HEK293 (cell line): ENCODE measurements at regions not wholly inside any gene's neighbourhood (a gene's known extent, or its start where the extent isn't known, plus 50 kb on each side); places are given as distances from the start of the nearest gene placed in this dataset.

Source experiments
- CTCF ChIA-PET: fragments of 350-600 bp; formaldehyde crosslinking; extraction: SDS; loops from one replicate; lab custom pipeline; 2021; ENCODE audit warnings: antibody characterized with exemption; lab: Yijun Ruan, JAX
- POLR2A ChIA-PET: fragments of 300-600 bp; formaldehyde crosslinking; extraction: SDS; loops from one replicate; lab custom pipeline; 2020; ENCODE audit warnings: antibody characterized with exemption, inconsistent platforms; lab: Yijun Ruan, JAX
- H3K27ac ChIP-seq: fragments of 200-500 bp; sonication (Bioruptor generic); 2 replicates; pipeline ENCODE4 v1.5.1; 2014; ENCODE audit warnings: low read depth, low read length, control low read depth, inconsistent platforms; ENCODE audit errors: extremely low read depth
- H3K36me3 ChIP-seq, 2 experiments: fragments of 200-500 bp in 1 of 2; sonication (Bioruptor generic) in 1 of 2; 1 replicate in 1 of 2; 2 replicates in 1 of 2; pipeline ENCODE4 v1.5.1; 2014 to 2017; ENCODE audit warnings: inconsistent platforms in 2 of 2, low read length in 2 of 2; ENCODE audit not compliant: control insufficient read depth in 2 of 2, insufficient read depth in 1 of 2
- H3K4me1 ChIP-seq: fragments of 200-500 bp; sonication (Bioruptor generic); 2 replicates; pipeline ENCODE4 v1.5.1; 2014; ENCODE audit warnings: mild to moderate bottlenecking, low read length, inconsistent platforms; ENCODE audit not compliant: control insufficient read depth, insufficient read depth
- H3K4me3 ChIP-seq: 2 replicates; pipeline ENCODE4 v1.5.1; 2011; ENCODE audit warnings: low read depth, mild to moderate bottlenecking, control low read depth, low read length, moderate library complexity
- H3K9me3 ChIP-seq: fragments of 200-500 bp; sonication (Bioruptor generic); 2 replicates; pipeline ENCODE4 v1.5.1; 2014; ENCODE audit warnings: low read depth, low read length, inconsistent platforms; ENCODE audit not compliant: control insufficient read depth, insufficient read depth
- ATF2 ChIP-seq: fragments of 450-650 bp; formaldehyde crosslinking; IDR thresholded peaks from 2 replicates; pipeline ENCODE4 v1.5.1; 2016; ENCODE audit warnings: missing biosample characterization, missing genetic modification characterization, low read depth
- GLI2 ChIP-seq: fragments of 450-650 bp; formaldehyde crosslinking; IDR thresholded peaks from 2 replicates; pipeline ENCODE4; 2017; ENCODE audit warnings: missing biosample characterization, missing genetic modification characterization, low read depth, borderline replicate concordance
- OSR2 ChIP-seq: fragments of 450-650 bp; formaldehyde crosslinking; IDR thresholded peaks from 2 replicates; pipeline ENCODE4 v1.5.1; 2016; ENCODE audit warnings: missing biosample characterization, missing genetic modification characterization
- SP2 ChIP-seq: fragments of 450-650 bp; formaldehyde crosslinking; IDR thresholded peaks from 2 replicates; pipeline ENCODE4 v1.5.1; 2016; ENCODE audit warnings: missing biosample characterization, missing genetic modification characterization
- ZBTB21 ChIP-seq: fragments of 450-650 bp; formaldehyde crosslinking; IDR thresholded peaks from 2 replicates; pipeline ENCODE4 v1.5.1; 2017; ENCODE audit warnings: missing biosample characterization, missing genetic modification characterization
- ZFHX2 ChIP-seq: fragments of 450-650 bp; formaldehyde crosslinking; conservative IDR thresholded peaks from 2 replicates; pipeline ENCODE4 v1.5.1; 2016; ENCODE audit warnings: missing biosample characterization, missing genetic modification characterization
- ZNF114 ChIP-seq: fragments of 450-650 bp; formaldehyde crosslinking; IDR thresholded peaks from 2 replicates; pipeline ENCODE4 v1.5.0; 2017; ENCODE audit warnings: missing biosample characterization, missing genetic modification characterization
- ZNF138 ChIP-seq: fragments of 450-650 bp; formaldehyde crosslinking; IDR thresholded peaks from 2 replicates; pipeline ENCODE4 v1.5.1; 2016; ENCODE audit warnings: missing biosample characterization, missing genetic modification characterization, borderline replicate concordance
- ZNF16 ChIP-seq: fragments of 450-650 bp; formaldehyde crosslinking; IDR thresholded peaks from 2 replicates; pipeline ENCODE4 v1.5.1; 2016; ENCODE audit warnings: low read depth, missing biosample characterization, missing genetic modification characterization
- ZNF211 ChIP-seq: fragments of 450-650 bp; formaldehyde crosslinking; IDR thresholded peaks from 2 replicates; pipeline ENCODE4 v1.5.1; 2016; ENCODE audit warnings: low read depth, missing biosample characterization, missing genetic modification characterization
- ZNF280C ChIP-seq: fragments of 450-650 bp; formaldehyde crosslinking; IDR thresholded peaks from 2 replicates; pipeline ENCODE4 v1.5.1; 2016; ENCODE audit warnings: missing biosample characterization, missing genetic modification characterization
- ZNF280D ChIP-seq: fragments of 450-650 bp; formaldehyde crosslinking; IDR thresholded peaks from 2 replicates; pipeline ENCODE4 v1.5.1; 2016; ENCODE audit warnings: missing biosample characterization, missing genetic modification characterization
- ZNF350 ChIP-seq: fragments of 450-650 bp; formaldehyde crosslinking; IDR thresholded peaks from 2 replicates; pipeline ENCODE4 v1.5.0; 2017; ENCODE audit warnings: missing biosample characterization, mild to moderate bottlenecking, missing genetic modification characterization
- ZNF354C ChIP-seq: fragments of 450-650 bp; formaldehyde crosslinking; IDR thresholded peaks from 2 replicates; pipeline ENCODE4 v1.5.1; 2016; ENCODE audit warnings: missing biosample characterization, missing genetic modification characterization, low read depth, borderline replicate concordance
- ZNF416 ChIP-seq: fragments of 450-650 bp; formaldehyde crosslinking; IDR thresholded peaks from 2 replicates; pipeline ENCODE4 v1.5.1; 2016; ENCODE audit warnings: missing biosample characterization, missing genetic modification characterization
- ZNF701 ChIP-seq: fragments of 450-650 bp; formaldehyde crosslinking; IDR thresholded peaks from 2 replicates; pipeline ENCODE4 v1.5.1; 2016; ENCODE audit warnings: missing biosample characterization, missing genetic modification characterization
- ZNF747 ChIP-seq: fragments of 450-650 bp; formaldehyde crosslinking; IDR thresholded peaks from 2 replicates; pipeline ENCODE4 v1.5.1; 2016; ENCODE audit warnings: missing biosample characterization, missing genetic modification characterization
- ZNF76 ChIP-seq: fragments of 450-650 bp; formaldehyde crosslinking; IDR thresholded peaks from 2 replicates; pipeline ENCODE4; 2016; ENCODE audit warnings: low read depth, missing biosample characterization, missing genetic modification characterization, borderline replicate concordance
- ZNF792 ChIP-seq: fragments of 450-650 bp; formaldehyde crosslinking; IDR thresholded peaks from 2 replicates; pipeline ENCODE4 v1.5.1; 2016; ENCODE audit warnings: missing biosample characterization, missing genetic modification characterization
- ZNF830 ChIP-seq: fragments of 450-650 bp; IDR thresholded peaks from 2 replicates; pipeline ENCODE4 v1.5.0; 2018; ENCODE audit warnings: missing biosample characterization, missing genetic modification characterization, low read depth, mild to moderate bottlenecking, moderate library complexity
- ZNF843 ChIP-seq: fragments of 450-650 bp; formaldehyde crosslinking; IDR thresholded peaks from 2 replicates; pipeline ENCODE4 v1.5.1; 2016; ENCODE audit warnings: missing biosample characterization, missing genetic modification characterization
- TF ChIP-seq, protein P1 (sequence below): fragments of 450-650 bp; formaldehyde crosslinking; IDR thresholded peaks from 2 replicates; pipeline ENCODE4 v1.5.0; 2017; ENCODE audit warnings: missing biosample characterization, missing genetic modification characterization, borderline replicate concordance
- TF ChIP-seq, protein P2 (sequence below): fragments of 450-650 bp; formaldehyde crosslinking; IDR thresholded peaks from 2 replicates; pipeline ENCODE4 v1.5.1; 2016; ENCODE audit warnings: missing biosample characterization, missing genetic modification characterization
- TF ChIP-seq, protein P3 (sequence below): fragments of 450-650 bp; formaldehyde crosslinking; IDR thresholded peaks from 2 replicates; pipeline ENCODE4 v1.5.1; 2016; ENCODE audit warnings: missing biosample characterization, missing genetic modification characterization

- TF ChIP-seq, protein P1, sequence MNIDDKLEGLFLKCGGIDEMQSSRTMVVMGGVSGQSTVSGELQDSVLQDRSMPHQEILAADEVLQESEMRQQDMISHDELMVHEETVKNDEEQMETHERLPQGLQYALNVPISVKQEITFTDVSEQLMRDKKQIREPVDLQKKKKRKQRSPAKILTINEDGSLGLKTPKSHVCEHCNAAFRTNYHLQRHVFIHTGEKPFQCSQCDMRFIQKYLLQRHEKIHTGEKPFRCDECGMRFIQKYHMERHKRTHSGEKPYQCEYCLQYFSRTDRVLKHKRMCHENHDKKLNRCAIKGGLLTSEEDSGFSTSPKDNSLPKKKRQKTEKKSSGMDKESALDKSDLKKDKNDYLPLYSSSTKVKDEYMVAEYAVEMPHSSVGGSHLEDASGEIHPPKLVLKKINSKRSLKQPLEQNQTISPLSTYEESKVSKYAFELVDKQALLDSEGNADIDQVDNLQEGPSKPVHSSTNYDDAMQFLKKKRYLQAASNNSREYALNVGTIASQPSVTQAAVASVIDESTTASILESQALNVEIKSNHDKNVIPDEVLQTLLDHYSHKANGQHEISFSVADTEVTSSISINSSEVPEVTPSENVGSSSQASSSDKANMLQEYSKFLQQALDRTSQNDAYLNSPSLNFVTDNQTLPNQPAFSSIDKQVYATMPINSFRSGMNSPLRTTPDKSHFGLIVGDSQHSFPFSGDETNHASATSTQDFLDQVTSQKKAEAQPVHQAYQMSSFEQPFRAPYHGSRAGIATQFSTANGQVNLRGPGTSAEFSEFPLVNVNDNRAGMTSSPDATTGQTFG (tag by site-specific recombination), result no peak
- TF ChIP-seq ZBTB21 (tag by site-specific recombination) (no peak), ATF2 (tag by site-specific recombination) (no peak)
- TF ChIP-seq, protein P2, sequence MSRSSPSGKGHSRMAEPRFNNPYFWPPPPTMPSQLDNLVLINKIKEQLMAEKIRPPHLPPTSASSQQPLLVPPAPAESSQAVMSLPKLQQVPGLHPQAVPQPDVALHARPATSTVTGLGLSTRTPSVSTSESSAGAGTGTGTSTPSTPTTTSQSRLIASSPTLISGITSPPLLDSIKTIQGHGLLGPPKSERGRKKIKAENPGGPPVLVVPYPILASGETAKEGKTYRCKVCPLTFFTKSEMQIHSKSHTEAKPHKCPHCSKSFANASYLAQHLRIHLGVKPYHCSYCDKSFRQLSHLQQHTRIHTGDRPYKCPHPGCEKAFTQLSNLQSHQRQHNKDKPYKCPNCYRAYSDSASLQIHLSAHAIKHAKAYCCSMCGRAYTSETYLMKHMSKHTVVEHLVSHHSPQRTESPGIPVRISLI (tag by site-specific recombination), result no peak
Observed at GRCh38 chrX:966396-967070, 245.9 kb downstream of the CRLF2 start (continued).

DNA sequence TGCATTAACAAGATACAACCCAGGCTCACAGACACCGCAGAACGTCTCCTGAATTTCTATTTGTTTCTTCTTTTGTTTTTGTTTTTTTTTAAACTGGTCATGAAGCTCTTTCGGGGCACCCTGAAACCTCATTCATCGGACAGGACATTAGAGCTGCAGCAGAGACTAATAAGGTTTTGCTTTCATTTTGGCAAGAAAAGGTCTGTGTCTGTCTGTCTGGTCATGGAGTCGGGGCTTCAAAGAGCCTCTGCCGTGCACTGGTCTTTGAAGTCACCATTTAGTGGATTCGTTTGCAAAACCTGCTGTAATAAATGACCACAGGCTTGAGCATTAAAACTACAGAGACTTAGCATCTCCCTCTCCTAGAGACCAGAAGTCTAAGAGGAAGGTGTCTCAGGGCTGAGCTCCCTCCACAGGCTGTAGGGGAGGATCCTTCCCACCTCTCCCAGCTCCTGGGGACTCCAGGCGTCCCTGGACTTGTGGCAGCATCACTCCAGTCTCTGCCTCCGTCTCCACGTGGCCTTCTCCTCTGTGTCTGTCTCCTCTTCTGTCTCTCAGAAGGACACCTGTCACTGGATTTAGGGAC lies 247.5 kb downstream of the CRLF2 start:
- TF ChIP-seq ZNF138 (tag by site-specific recombination) (no peak), ZNF280C (tag by site-specific recombination) (no peak), ZNF114 (tag by site-specific recombination) (no peak), ZNF701 (tag by site-specific recombination) (no peak), ZNF280D (tag by site-specific recombination) (no peak), ZNF792 (tag by site-specific recombination) (no peak), GLI2 (tag by site-specific recombination) (no peak), ZNF843 (tag by site-specific recombination) (no peak), ZNF211 (no peak), ZNF747 (no peak), SP2 (tag by site-specific recombination) (no peak), ZNF76 (tag by site-specific recombination) (no peak), ZNF16 (tag by site-specific recombination) (no peak), ZNF830 (tag by site-specific recombination) (no peak), ZNF354C (tag by site-specific recombination) (no peak), ZFHX2 (tag by site-specific recombination) (no peak), ZNF416 (tag by site-specific recombination) (no peak), OSR2 (tag by site-specific recombination) (no peak), ZNF350 (tag by site-specific recombination) (no peak)
- TF ChIP-seq, protein P3, sequence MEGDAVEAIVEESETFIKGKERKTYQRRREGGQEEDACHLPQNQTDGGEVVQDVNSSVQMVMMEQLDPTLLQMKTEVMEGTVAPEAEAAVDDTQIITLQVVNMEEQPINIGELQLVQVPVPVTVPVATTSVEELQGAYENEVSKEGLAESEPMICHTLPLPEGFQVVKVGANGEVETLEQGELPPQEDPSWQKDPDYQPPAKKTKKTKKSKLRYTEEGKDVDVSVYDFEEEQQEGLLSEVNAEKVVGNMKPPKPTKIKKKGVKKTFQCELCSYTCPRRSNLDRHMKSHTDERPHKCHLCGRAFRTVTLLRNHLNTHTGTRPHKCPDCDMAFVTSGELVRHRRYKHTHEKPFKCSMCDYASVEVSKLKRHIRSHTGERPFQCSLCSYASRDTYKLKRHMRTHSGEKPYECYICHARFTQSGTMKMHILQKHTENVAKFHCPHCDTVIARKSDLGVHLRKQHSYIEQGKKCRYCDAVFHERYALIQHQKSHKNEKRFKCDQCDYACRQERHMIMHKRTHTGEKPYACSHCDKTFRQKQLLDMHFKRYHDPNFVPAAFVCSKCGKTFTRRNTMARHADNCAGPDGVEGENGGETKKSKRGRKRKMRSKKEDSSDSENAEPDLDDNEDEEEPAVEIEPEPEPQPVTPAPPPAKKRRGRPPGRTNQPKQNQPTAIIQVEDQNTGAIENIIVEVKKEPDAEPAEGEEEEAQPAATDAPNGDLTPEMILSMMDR (tag by site-specific recombination), result no peak
- H3K27ac ChIP-seq, result no peak overlapping the region
- H3K36me3 ChIP-seq, result no peaks in the 10 kb centered on the region
- CTCF ChIA-PET, result no interaction called here
- H3K9me3 ChIP-seq, result no peaks in the 10 kb centered on the region
- H3K4me1 ChIP-seq, result no peaks in the 10 kb centered on the region
- POLR2A ChIA-PET, result no interaction called here
- no peak overlapping the region for H3K4me3 ChIP-seq
